Breast epithelium (tissue), 3 donors: ENCODE measurements at regions not wholly inside any gene's neighbourhood (a gene's known extent, or its start where the extent isn't known, plus 50 kb on each side); places are given as distances from the start of the nearest gene placed in this dataset.

Experiments
- CTCF ChIP-seq, 3 donors: fragments of 450-650 bp; IDR thresholded peaks; one replicate each; pipeline ENCODE4 v1.5.1; 2016 to 2017; ENCODE audit warnings: antibody characterized with exemption in 3 of 3, mild to moderate bottlenecking in 3 of 3, moderate library complexity in 3 of 3
- POLR2A ChIP-seq: fragments of 450-650 bp; IDR thresholded peaks from one replicate; pipeline ENCODE4 v1.6.1; 2016; ENCODE audit warnings: antibody characterized with exemption, mild to moderate bottlenecking, moderate library complexity
- POLR2AphosphoS5 ChIP-seq, 3 donors: sonication (generic); formaldehyde crosslinking; IDR thresholded peaks; one replicate each; pipeline ENCODE4 v1.6.1; 2017; ENCODE audit warnings: antibody characterized with exemption in 3 of 3

GRCh38 chr4:29970626-29971025 is 749.5 kb upstream of the PCDH7 start:
- no peak for TF ChIP-seq CTCF (IDR thresholded peaks at IDR 0.05)
- no peak for TF ChIP-seq POLR2AphosphoS5 (IDR thresholded peaks at IDR 0.05)
- TF ChIP-seq POLR2A = no peak
